WTC11 (cell line): ENCODE measurements at regions not wholly inside any gene's neighbourhood (a gene's known extent, or its start where the extent isn't known, plus 50 kb on each side); places are given as distances from the start of the nearest gene placed in this dataset.

Experiments used
- ATAC-seq: fragments of 200-7000 bp; cut with Tn5 transposase; 2 replicates; pipeline ENCODE4 v1.10.0; 2021; ENCODE audit warnings: mild to moderate bottlenecking, moderate library complexity
- CTCF ChIA-PET: fragments of 300-600 bp; sonication (Branson Sonifier 250); formaldehyde crosslinking; loops from one replicate; lab custom pipeline; 2021; ENCODE audit warnings: antibody characterized with exemption; lab: Charles Lee
- POLR2A ChIA-PET: fragments of 350-600 bp; sonication (Branson Sonifier 250); formaldehyde crosslinking; loops from one replicate; lab custom pipeline; 2021; ENCODE audit warnings: antibody characterized with exemption; lab: Charles Lee
- DNase-seq: peaks from one replicate; pipeline ENCODE4 v3.0.0; 2021; ENCODE audit warnings: low spot score
- H3K27ac Mint-ChIP-seq: 2 replicates; pipeline ENCODE4 v1.8.0; 2021; ENCODE audit warnings: mixed read lengths
- H3K27me3 Mint-ChIP-seq: 2 replicates; pipeline ENCODE4 v1.8.0; 2021; ENCODE audit warnings: low read depth, mild to moderate bottlenecking, moderate library complexity, mixed read lengths
- H3K36me3 Mint-ChIP-seq: 2 replicates; pipeline ENCODE4 v1.8.0; 2021; ENCODE audit warnings: mixed read lengths
- H3K4me1 Mint-ChIP-seq: 2 replicates; pipeline ENCODE4 v1.8.0; 2022; ENCODE audit warnings: mixed read lengths
- H3K4me3 Mint-ChIP-seq: 2 replicates; pipeline ENCODE4 v1.8.0; 2021; ENCODE audit warnings: mild to moderate bottlenecking, moderate library complexity, mixed read lengths
- H3K9me3 Mint-ChIP-seq: 2 replicates; pipeline ENCODE4 v1.8.0; 2021; ENCODE audit warnings: mixed read lengths
- ATF1 ChIP-seq: sonication (generic); formaldehyde crosslinking; IDR thresholded peaks from 2 replicates; pipeline ENCODE4 v1.8.1; 2023; ENCODE audit warnings: mild to moderate bottlenecking, moderate library complexity, missing genetic modification reagents
- ETV6 ChIP-seq: sonication (generic); formaldehyde crosslinking; IDR thresholded peaks from 2 replicates; pipeline ENCODE4 v1.8.1; 2022; ENCODE audit warnings: mild to moderate bottlenecking, missing genetic modification reagents
- FOXP1 ChIP-seq: sonication (generic); formaldehyde crosslinking; IDR thresholded peaks from 2 replicates; pipeline ENCODE4 v1.8.0; 2022; ENCODE audit warnings: missing genetic modification reagents, mild to moderate bottlenecking, moderate library complexity, borderline replicate concordance
- JAZF1 ChIP-seq: fragments of 250-450 bp; sonication (Bioruptor Pico); IDR thresholded peaks from 2 replicates; pipeline ENCODE4 v1.9.0; 2021; ENCODE audit warnings: moderate library complexity, mild to moderate bottlenecking, inconsistent platforms
- MYBL2 ChIP-seq: sonication (generic); formaldehyde crosslinking; IDR thresholded peaks from 2 replicates; pipeline ENCODE4 v1.8.1; 2023; ENCODE audit warnings: mild to moderate bottlenecking, moderate library complexity, missing genetic modification reagents
- NFE2L1 ChIP-seq: sonication (generic); formaldehyde crosslinking; IDR thresholded peaks from 2 replicates; pipeline ENCODE4 v1.8.1; 2023; ENCODE audit warnings: missing genetic modification reagents
- NFYB ChIP-seq: sonication (generic); formaldehyde crosslinking; conservative IDR thresholded peaks from 2 replicates; pipeline ENCODE4 v1.8.0; 2022; ENCODE audit warnings: low read depth, missing genetic modification reagents
- NR1H2 ChIP-seq: sonication (generic); formaldehyde crosslinking; IDR thresholded peaks from 2 replicates; pipeline ENCODE4 v1.9.0; 2021; ENCODE audit warnings: mild to moderate bottlenecking, moderate library complexity, missing genetic modification reagents
- ZNF232 ChIP-seq: sonication (generic); formaldehyde crosslinking; IDR thresholded peaks from 2 replicates; pipeline ENCODE4 v1.8.0; 2022; ENCODE audit warnings: mild to moderate bottlenecking, missing genetic modification reagents
- ZNF396 ChIP-seq: fragments of 250-450 bp; sonication (Bioruptor Pico); IDR thresholded peaks from 2 replicates; pipeline ENCODE4 v1.8.0; 2021; ENCODE audit warnings: mild to moderate bottlenecking, moderate library complexity, borderline replicate concordance
- ZNF416 ChIP-seq: fragments of 250-450 bp; sonication (Bioruptor Pico); IDR thresholded peaks from 2 replicates; pipeline ENCODE4 v1.9.0; 2021; ENCODE audit warnings: mild to moderate bottlenecking, inconsistent platforms
- ZNF671 ChIP-seq: fragments of 250-450 bp; sonication (Bioruptor Pico); IDR thresholded peaks from 2 replicates; pipeline ENCODE4 v1.8.0; 2021; ENCODE audit warnings: mild to moderate bottlenecking
- TF ChIP-seq, protein P1 (sequence below): sonication (generic); formaldehyde crosslinking; IDR thresholded peaks from 2 replicates; pipeline ENCODE4 v1.8.0; 2022; ENCODE audit warnings: missing genetic modification reagents
- TF ChIP-seq, protein P2 (sequence below): sonication (generic); formaldehyde crosslinking; IDR thresholded peaks from 2 replicates; pipeline ENCODE4 v1.8.1; 2022; ENCODE audit warnings: missing genetic modification reagents, borderline replicate concordance
- TF ChIP-seq, protein P3 (sequence below): sonication (generic); formaldehyde crosslinking; IDR thresholded peaks from 2 replicates; pipeline ENCODE4 v1.8.1; 2023; ENCODE audit warnings: mild to moderate bottlenecking, missing genetic modification reagents, moderate library complexity
- TF ChIP-seq, protein P4 (sequence below): fragments of 250-450 bp; sonication (Bioruptor Pico); IDR thresholded peaks from 2 replicates; pipeline ENCODE4 v1.8.0; 2021; ENCODE audit warnings: mild to moderate bottlenecking
- TF ChIP-seq, protein P5 (sequence below): sonication (generic); formaldehyde crosslinking; IDR thresholded peaks from 2 replicates; pipeline ENCODE4 v1.8.1; 2023; ENCODE audit warnings: mild to moderate bottlenecking, missing genetic modification reagents, borderline replicate concordance

DNA sequence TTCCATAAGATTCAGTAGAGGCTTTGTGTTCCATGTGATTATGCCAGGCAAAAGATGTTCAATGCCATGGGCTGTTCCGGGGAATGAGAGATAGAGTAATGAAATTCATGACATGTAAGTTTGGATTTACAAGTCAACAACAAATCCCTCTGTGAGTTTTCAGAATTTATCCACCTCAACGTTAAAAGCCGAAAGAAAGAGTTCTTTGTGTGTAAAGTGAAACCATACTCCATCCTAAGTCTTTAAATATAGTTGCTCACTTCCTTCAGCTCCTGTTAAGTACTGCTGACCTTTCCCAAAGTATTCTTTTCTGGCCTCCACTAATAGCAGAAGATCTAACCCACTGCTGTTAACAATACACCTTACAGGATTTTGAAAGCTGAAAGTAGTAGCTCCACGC lies 190.0 kb downstream of the TMX1 start:
- TF ChIP-seq, protein P1, sequence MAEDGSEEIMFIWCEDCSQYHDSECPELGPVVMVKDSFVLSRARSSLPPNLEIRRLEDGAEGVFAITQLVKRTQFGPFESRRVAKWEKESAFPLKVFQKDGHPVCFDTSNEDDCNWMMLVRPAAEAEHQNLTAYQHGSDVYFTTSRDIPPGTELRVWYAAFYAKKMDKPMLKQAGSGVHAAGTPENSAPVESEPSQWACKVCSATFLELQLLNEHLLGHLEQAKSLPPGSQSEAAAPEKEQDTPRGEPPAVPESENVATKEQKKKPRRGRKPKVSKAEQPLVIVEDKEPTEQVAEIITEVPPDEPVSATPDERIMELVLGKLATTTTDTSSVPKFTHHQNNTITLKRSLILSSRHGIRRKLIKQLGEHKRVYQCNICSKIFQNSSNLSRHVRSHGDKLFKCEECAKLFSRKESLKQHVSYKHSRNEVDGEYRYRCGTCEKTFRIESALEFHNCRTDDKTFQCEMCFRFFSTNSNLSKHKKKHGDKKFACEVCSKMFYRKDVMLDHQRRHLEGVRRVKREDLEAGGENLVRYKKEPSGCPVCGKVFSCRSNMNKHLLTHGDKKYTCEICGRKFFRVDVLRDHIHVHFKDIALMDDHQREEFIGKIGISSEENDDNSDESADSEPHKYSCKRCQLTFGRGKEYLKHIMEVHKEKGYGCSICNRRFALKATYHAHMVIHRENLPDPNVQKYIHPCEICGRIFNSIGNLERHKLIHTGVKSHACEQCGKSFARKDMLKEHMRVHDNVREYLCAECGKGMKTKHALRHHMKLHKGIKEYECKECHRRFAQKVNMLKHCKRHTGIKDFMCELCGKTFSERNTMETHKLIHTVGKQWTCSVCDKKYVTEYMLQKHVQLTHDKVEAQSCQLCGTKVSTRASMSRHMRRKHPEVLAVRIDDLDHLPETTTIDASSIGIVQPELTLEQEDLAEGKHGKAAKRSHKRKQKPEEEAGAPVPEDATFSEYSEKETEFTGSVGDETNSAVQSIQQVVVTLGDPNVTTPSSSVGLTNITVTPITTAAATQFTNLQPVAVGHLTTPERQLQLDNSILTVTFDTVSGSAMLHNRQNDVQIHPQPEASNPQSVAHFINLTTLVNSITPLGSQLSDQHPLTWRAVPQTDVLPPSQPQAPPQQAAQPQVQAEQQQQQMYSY = no peak
- TF ChIP-seq FOXP1 (CRISPR knock-in tag) = no peak
- no peak for TF ChIP-seq ZNF671 (CRISPR knock-in tag)
- TF ChIP-seq, protein P2, sequence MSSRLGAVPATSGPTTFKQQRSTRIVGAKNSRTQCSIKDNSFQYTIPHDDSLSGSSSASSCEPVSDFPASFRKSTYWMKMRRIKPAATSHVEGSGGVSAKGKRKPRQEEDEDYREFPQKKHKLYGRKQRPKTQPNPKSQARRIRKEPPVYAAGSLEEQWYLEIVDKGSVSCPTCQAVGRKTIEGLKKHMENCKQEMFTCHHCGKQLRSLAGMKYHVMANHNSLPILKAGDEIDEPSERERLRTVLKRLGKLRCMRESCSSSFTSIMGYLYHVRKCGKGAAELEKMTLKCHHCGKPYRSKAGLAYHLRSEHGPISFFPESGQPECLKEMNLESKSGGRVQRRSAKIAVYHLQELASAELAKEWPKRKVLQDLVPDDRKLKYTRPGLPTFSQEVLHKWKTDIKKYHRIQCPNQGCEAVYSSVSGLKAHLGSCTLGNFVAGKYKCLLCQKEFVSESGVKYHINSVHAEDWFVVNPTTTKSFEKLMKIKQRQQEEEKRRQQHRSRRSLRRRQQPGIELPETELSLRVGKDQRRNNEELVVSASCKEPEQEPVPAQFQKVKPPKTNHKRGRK (CRISPR knock-in tag) = no peak
- no peak for TF ChIP-seq ZNF396
- no peak for TF ChIP-seq ATF1 (CRISPR knock-in tag)
- no peak for TF ChIP-seq ZNF416 (CRISPR knock-in tag)
- TF ChIP-seq, protein P3, sequence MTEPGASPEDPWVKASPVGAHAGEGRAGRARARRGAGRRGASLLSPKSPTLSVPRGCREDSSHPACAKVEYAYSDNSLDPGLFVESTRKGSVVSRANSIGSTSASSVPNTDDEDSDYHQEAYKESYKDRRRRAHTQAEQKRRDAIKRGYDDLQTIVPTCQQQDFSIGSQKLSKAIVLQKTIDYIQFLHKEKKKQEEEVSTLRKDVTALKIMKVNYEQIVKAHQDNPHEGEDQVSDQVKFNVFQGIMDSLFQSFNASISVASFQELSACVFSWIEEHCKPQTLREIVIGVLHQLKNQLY = no peak
- TF ChIP-seq MYBL2 (CRISPR knock-in tag) = no peak
- TF ChIP-seq, protein P4, sequence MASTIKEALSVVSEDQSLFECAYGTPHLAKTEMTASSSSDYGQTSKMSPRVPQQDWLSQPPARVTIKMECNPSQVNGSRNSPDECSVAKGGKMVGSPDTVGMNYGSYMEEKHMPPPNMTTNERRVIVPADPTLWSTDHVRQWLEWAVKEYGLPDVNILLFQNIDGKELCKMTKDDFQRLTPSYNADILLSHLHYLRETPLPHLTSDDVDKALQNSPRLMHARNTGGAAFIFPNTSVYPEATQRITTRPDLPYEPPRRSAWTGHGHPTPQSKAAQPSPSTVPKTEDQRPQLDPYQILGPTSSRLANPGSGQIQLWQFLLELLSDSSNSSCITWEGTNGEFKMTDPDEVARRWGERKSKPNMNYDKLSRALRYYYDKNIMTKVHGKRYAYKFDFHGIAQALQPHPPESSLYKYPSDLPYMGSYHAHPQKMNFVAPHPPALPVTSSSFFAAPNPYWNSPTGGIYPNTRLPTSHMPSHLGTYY (CRISPR knock-in tag) = no peak
- no peak for TF ChIP-seq JAZF1 (CRISPR knock-in tag)
- TF ChIP-seq ETV6 = no peak
- no peak for TF ChIP-seq NFYB (CRISPR knock-in tag)
- TF ChIP-seq, protein P5, sequence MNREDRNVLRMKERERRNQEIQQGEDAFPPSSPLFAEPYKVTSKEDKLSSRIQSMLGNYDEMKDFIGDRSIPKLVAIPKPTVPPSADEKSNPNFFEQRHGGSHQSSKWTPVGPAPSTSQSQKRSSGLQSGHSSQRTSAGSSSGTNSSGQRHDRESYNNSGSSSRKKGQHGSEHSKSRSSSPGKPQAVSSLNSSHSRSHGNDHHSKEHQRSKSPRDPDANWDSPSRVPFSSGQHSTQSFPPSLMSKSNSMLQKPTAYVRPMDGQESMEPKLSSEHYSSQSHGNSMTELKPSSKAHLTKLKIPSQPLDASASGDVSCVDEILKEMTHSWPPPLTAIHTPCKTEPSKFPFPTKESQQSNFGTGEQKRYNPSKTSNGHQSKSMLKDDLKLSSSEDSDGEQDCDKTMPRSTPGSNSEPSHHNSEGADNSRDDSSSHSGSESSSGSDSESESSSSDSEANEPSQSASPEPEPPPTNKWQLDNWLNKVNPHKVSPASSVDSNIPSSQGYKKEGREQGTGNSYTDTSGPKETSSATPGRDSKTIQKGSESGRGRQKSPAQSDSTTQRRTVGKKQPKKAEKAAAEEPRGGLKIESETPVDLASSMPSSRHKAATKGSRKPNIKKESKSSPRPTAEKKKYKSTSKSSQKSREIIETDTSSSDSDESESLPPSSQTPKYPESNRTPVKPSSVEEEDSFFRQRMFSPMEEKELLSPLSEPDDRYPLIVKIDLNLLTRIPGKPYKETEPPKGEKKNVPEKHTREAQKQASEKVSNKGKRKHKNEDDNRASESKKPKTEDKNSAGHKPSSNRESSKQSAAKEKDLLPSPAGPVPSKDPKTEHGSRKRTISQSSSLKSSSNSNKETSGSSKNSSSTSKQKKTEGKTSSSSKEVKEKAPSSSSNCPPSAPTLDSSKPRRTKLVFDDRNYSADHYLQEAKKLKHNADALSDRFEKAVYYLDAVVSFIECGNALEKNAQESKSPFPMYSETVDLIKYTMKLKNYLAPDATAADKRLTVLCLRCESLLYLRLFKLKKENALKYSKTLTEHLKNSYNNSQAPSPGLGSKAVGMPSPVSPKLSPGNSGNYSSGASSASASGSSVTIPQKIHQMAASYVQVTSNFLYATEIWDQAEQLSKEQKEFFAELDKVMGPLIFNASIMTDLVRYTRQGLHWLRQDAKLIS (CRISPR knock-in tag) = no peak
- no peak for TF ChIP-seq NR1H2 (CRISPR knock-in tag)
- TF ChIP-seq ZNF232 (CRISPR knock-in tag) = no peak
- TF ChIP-seq NFE2L1 (CRISPR knock-in tag) = no peak
- ChIA-PET POLR2A (no interaction called here), CTCF (no interaction called here)
- H3K9me3 Mint-ChIP-seq = no peaks in the 10 kb centered on the region
- peaks cover 16% of the 10 kb centered on the region for H3K4me1 Mint-ChIP-seq
- ATAC-seq (no peak), DNase-seq (no peak)
- H3K27me3 Mint-ChIP-seq = no peaks in the 10 kb centered on the region
- H3K36me3 Mint-ChIP-seq = no peaks in the 10 kb centered on the region
- H3K4me3 Mint-ChIP-seq = no peak overlapping the region
- no peak overlapping the region for H3K27ac Mint-ChIP-seq
